HG02970 (cell line): ENCODE measurements at regions not wholly inside any gene's neighbourhood (a gene's known extent, or its start where the extent isn't known, plus 50 kb on each side); places are given as distances from the start of the nearest gene placed in this dataset.
"Not testable (repeated sequence)": the region's sequence is repeated elsewhere in the genome, so short reads cannot be mapped to it uniquely, and the experiment has no call there.

ENCODE experiments used
- ATAC-seq: cut with Tn5 transposase; IDR thresholded peaks from one replicate; pipeline ENCODE4 v1.9.1; 2021; ENCODE audit warnings: mild to moderate bottlenecking, moderate library complexity, moderate number of reproducible peaks; ENCODE audit not compliant: unreplicated experiment, low FRiP score

DNA sequence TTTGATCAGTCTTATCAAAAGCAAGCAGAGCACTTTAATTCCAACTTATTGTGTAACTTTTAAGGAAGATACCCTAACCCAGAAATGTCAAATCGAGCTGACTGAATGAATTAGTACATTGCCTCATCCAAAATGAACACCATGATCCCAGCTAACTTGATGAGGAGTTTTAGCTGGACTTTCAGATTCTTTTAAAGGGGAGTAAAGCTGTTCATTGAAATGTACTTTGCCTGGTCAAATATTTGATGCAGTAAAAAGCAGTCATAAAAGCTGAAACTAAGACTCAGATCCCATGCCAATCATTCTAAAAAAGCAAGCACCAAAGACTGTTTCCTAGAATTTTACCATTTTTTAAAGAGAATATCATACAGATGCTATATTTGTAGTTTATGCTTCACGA lies 114.1 kb downstream of the FSCB start:
- ATAC-seq, result no peak

DNA sequence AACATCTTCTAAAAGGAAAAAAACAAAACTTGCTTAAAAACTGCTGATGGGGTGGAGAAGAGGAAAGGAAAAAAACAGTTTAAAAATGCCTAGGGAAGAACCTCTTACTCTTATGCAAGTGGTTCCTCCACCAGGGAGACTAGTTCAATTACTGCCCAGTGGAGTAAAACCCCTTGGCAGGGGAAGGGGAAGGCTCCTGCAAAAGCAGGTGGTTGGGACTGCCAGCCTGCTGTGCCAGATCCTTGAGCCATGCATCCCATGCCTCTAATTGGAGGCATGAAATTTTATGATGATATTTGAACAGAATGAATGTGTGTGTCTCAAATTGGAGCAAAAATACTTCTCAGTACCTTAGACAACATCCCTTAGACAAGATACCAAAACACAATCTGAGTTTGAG lies 118.8 kb downstream of the FSCB start:
- no peak for ATAC-seq

DNA sequence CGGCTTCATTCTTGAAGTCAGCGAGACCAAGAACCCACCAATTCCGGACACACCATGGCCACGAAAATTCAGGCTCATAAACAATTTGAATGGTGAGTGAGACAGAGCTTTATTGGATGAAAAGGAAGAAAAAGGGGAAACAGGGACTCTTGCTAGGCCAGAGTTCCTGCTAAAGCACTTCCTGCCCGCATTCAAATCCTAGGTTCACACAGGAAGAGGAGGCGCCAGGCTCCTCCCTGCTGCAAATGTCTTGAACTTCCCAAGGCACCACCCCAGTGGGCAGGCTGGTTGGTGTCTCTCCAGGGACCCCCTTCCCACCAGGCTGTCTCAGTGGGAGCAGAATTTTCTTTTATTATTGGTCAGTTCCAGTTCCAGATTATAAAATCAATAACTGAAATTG lies 121.2 kb downstream of the FSCB start:
- ATAC-seq, result no peak

DNA sequence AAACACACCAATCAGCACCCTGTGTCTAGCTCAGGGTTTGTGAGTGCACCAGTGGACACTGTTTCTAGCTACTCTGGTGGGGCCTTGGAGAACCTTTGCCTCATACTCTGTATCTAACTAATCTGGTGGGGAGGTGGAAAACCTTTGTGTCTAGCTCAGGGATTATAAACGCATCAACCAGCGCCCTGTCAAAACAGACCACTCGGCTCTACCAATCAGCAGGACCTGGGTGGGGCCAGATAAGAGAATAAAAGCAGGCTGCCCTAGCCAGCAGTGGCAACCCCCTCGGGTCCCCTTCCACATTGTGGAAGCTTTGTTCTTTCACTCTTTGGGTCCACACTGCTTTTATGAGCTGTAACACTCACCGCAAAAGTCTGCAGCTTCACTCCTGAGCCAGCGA lies 121.8 kb downstream of the FSCB start:
- not testable (repeated sequence) for ATAC-seq

DNA sequence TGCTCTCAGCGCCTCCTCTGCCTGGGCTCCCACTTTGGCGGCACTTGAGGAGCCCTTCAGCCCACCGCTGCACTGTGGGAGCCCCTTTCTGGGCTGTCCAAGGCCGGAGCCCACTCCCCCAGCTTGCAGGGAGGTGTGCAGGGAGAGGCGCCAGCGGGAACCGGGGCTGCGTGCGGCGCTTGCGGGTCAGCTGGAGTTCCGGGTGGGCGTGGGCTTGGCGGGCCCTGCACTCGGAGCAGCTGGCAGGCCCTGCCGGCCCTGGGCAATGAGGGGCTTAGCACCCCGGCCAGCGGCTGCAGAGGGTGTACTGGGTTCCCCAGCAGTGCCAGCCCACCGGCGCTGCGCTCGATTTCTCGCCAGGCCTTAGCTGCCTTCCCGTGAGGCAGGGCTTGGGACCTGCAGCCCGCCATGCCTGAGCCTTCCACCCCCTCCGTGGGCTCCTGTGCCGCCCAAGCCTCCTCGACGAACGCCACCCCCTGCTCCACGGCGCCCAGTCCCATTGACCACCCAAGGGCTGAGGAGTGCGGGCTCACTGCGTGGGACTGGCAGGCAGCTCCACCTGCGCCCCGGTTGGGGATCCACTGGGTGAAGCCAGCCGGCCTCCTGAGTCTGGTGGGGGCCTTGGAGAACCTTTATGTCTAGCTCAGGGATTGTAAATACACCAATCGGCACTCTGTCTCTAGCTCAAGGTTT lies 122.3 kb downstream of the FSCB start:
- ATAC-seq, result not testable (repeated sequence)

DNA sequence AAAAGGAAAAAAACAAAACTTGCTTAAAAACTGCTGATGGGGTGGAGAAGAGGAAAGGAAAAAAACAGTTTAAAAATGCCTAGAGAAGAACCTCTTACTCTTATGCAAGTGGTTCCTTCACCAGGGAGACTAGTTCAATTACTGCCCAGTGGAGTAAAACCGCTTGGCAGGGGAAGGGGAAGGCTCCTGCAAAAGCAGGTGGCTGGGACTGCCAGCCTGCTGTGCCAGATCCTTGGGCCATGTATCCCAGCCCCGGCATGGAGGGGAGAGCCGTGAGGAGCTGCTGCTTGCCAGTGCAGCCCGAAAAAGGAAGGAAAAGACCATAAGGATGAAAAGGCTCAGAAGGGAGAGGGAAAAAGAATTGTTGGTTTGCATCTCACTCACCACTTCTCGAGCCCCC lies 123.0 kb downstream of the FSCB start:
- ATAC-seq, result no peak

DNA sequence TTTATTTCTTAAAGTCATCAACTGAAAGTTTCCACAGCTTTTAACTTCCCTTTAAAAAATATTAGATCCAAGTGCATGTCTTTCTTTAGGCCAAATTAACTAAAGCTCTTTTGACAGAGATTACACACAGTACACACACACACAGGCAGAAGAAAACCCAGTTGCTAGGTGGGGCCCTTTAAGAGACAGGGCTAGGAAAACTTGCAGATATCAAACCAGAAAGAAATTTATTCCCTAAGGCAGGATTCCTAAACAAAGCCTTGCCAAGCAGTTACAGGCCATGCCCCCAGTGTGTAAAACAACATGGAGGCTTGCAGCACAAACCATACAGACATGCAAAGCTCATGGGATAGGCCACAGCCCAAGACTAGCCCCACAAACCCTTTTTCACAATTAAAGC lies 123.4 kb downstream of the FSCB start:
- no peak for ATAC-seq

DNA sequence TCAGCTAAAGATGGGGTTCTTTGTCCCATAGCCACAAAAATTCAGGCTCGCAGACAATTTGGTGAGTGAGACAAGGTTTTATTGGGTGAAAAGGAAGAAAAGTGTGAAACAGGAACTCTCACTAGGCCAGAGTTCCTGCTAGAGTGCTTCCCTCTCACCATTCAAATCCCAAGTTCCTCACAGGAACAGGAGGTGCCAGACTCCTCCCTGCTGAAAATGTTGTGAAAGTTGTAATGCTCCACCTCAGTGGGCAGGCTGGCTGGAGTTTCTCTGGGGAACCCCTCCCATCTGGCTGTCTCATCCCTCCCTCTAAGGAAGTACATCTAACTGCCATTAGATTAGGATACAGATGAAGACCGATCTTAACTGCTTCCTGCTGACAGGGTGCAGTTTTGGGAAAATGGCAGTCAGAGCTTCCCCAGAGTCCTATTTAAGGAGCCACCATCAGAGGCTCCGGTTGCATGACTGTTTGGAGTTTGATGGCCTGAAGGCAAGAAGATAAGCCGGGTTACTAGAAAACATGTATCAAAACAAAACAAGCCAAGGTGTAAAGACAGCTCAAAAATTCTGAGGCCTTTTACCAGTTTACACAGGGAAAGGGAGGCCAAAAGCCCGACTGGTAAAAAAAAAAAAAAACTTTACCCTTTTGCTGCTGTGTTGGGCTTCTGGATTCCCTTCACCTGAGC lies 127.6 kb downstream of the FSCB start:
- ATAC-seq, result no peak

DNA sequence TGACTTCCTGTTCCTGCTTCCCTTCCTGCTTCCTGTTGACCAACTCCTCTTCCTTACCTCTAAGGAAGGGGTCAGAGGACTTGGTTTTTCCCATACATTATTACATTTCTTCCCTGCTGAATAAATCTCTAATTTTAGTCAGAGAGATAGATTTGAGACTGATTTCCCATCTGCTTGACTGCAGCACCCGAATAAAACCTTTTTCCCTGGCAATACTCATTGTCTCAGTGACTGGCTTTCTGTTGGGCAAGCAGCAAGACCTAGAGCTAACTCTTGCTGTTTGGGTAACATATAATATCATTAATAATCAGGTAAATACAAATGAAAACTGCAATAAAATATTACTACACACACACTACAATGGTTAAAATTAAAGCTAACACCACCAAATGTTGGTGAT lies 132.2 kb downstream of the FSCB start:
- ATAC-seq, result no peak

DNA sequence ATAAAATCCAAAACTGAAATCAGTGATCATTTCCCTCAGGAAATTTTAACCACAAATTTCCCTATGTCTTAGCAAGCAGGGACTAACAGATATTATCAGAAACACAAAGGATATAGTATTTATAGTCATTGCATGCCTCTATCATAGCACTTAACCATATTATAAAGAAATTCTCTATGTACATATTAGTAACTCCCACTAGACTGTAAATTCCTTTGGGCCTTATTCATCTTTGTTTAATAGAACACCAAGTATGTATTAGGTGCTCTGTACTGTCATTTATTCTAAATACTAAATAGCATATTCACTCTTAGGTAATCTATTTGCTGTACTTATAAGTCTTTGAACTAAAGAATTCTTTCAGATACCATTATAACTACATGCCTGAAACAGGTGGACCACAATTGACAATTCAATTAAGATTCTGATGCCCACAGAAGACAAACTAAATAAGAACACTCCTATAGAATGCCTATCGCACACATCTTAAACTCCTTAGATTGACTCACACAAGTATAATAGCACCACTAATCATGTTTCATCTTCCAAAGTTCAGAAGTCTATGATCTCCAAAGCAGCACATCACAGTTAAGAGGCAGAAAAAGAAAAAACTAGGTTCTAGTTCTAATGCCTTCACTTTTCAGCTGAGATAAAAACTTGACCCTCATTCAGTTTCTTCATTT lies 134.1 kb downstream of the FSCB start:
- no peak for ATAC-seq

DNA sequence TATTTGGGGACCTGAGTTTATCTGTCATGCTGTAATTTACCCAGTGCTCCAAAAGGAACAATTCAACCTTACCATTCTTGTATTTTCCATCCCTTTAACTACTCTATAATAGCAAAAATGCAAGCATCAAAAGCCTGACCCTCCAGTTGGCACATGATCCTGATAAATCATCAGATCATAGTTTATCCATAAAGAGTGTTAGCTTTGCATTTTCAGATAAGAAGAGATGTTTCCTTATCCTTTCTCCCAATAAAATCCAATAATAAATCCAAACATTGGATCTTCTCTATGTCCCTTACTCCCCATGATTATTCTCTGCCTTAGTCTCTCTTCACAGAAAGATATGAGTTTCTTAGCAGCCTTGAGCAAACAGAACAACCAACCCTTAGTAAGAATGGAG lies 134.9 kb downstream of the FSCB start:
- no peak for ATAC-seq

DNA sequence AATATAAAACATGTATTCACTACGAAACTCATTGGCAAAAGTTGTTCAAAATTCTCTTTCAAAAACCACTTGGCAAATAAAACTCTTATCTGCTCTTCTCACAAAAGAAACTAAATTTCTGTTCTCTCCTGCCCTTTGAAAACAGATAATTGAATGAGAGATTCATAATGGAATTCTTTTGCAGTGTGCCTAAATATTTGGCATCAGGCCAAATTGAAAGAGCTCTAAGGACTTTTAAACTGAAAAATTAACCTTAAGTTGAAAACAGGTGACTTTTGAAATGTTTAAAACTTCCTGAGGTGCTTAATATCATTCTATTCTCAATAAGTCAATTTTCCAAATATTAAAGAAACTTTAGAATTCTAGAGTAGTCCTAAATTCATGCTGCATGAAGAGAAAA lies 136.4 kb downstream of the FSCB start:
- no peak for ATAC-seq

DNA sequence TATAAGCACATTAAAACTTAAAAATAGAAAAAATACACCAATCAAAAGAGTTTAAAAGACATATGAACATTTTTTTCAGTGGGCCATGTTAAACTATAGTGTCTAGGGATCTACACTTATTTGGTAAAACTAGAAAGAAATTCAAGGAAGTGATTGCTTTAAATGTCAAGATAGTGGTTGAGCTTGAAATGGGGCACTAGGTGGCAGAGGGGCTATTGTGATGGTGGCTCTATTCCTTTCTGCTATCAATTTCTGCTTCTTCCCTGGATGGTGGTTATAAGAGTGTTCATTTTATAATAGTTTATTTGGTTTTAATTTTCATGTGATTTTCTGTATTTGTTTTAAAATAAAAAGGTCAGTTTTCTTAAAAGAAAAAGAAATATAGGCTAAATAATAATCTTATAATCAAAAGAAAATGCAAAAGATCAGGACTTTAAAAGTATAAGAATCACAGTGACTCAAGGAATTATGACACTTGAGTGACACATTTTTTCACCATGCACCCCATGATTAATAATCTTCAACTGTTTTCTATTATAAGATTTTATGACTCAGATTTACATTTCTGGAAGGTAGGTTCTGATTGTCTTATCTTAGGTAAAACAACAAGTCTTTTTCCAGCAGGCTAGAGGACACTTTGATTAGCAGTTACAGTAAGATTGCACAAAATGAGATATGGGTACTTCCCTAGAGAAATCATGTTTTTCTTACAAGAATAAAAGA lies 137.5 kb downstream of the FSCB start:
- no peak for ATAC-seq

DNA sequence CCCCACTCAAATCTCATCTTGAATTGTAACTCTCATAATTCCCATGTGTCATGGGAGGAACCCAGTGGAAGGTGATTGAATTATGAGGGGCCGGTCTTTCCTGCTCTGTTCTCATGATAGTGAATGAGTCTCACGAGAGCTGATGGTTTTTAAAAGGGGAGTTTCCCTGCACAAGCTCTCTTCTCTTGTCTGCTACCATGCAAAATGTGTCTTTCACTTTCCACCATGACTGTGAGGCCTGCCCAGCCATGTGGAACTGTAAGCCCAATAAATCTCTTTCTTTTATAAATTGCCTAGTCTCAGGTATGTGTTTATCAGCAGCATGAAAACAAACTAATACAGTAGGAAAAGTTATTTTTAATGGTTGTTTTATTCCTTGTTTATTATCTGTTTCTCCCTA lies 146.0 kb downstream of the FSCB start:
- ATAC-seq, result no peak

DNA sequence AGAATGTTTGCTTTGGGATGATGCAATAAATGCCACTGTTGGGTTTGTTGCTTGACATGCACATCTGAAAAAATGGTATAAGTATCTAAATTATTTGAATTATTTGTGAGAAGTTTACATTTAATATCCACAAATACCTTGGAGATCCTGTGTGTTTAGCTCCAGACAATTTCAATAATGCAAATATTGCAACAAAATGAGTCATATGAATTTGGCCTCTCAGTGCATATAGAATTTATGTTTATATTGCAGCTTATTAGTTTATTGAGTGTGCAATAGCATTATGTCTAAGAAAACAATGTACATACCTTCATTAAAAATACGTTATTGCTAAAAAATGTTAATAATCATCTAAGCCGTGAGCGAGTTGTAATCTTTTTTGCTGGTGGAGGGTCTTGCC lies 153.3 kb downstream of the FSCB start:
- ATAC-seq, result no peak

DNA sequence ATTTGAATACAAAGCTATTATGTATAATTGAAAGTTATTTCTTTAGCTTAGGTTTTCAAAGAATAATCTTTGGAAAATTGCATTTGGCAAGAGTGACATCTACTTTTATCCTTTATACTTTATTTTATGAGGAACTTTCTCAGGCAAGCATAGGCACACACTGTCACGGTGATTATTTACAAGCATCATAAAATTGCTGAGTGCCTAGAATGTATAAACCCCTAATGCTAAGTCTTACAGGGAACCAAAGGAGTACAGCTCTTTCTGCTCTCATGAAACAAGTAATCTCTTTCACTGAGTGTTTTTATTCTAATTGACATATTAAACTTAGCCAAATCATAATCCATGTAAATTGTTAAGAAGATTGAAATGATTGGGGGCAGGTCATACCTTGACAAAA lies 154.9 kb downstream of the FSCB start:
- ATAC-seq, result no peak

DNA sequence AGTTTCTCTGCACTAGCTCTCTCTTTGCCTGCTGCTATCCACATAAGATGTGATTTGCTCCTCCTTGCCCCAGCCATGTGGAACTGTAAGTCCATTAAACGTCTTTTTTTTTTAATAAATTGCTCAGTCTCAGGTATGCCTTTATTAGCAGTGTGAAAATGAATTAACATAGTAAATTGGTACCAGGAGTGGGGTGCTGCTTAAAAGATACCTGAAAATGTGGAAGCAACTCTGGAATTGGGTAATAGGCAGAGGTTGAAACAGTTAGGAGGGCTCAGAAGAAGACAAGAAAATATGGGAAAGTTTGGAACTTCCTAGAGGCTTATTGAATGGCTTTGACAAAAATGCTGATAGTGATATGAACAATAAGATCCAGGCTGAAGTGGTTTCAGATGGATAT lies 159.8 kb downstream of the FSCB start:
- ATAC-seq, result no peak

DNA sequence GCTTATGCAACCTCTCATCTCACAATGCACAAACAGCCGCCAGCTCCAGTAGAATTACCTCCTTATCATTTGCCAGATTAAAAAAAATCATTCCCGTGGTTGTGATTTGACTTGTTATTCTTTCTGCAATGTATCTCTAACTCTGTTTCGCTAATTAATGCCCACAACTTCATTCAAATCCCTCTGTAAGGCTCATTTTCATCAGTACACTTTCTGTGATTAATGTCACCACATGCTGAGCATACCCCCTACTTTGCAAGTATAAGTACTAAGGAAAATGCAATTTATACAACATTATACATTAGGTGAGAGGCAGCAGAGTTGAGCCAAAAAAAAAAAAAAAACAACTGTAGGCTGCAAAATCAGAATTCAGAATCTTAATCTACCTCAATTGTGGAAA lies 166.0 kb downstream of the FSCB start:
- no peak for ATAC-seq

DNA sequence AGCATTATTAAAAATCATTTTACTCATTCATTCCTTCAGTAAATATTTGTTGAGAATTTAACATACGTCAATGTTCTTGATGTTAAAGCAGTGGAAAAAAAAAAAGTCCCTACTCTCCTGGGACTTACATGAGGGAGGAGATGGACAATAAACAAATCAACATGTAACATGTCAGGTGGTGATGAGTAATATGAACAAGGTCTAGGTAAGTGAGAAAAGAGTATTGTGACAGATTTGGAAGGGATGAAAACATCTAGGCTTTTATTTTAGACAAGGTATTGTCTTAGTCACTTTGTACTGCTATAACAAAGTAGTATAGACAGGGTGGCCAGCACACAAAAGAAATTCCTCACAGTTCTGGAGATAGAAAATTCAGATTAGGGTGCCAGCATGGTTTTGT lies 167.2 kb downstream of the FSCB start:
- ATAC-seq, result no peak

DNA sequence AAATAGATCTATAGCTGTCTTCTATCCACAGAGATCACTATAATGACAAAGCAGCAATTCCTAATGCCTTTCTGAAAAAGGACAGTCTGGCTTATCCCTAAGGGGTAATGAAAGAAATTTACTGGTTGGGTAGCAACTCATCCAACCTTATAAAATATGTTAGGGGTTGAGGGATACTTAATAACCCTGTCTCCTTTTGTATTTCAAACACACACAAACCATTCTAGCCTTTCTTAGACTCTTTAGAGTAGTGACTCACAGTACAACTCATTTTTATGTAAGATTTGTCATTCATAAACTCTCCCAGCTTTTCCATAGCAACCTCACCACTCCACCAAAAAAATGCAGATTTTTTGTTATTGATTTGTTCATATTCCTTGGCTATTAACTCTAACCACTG lies 167.9 kb downstream of the FSCB start:
- ATAC-seq, result no peak

DNA sequence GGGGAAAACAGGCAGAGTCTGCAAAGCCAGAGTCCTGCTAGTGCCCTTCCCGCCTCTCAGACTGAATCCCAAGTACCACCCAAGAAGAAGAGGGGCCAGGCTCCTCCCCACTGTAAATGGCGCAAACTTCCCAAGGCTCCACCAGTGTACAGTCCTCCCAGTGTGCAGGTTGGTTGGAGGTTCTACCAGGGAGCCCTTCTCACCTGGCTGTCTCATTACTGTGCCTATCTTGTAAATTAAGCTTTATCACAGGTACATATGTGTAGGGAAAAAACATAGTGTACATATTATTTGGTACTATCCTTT lies 189.7 kb downstream of the FSCB start:
- ATAC-seq, result no peak
